ENCODE measurements at regions not wholly inside any gene's neighbourhood (a gene's known extent, or its start where the extent isn't known, plus 50 kb on each side); places are given as distances from the start of the nearest gene placed in this dataset.

GRCh38 chr6:22801831-22802230 is 232.5 kb downstream of the HDGFL1 start:
- TF ChIP-seq CTCF (IDR thresholded peaks at IDR 0.05) = no peak
- no peak for TF ChIP-seq POLR2A (IDR thresholded peaks at IDR 0.05)
